ENCODE measurements at regions not wholly inside any gene's neighbourhood (a gene's known extent, or its start where the extent isn't known, plus 50 kb on each side); places are given as distances from the start of the nearest gene placed in this dataset.

DNA sequence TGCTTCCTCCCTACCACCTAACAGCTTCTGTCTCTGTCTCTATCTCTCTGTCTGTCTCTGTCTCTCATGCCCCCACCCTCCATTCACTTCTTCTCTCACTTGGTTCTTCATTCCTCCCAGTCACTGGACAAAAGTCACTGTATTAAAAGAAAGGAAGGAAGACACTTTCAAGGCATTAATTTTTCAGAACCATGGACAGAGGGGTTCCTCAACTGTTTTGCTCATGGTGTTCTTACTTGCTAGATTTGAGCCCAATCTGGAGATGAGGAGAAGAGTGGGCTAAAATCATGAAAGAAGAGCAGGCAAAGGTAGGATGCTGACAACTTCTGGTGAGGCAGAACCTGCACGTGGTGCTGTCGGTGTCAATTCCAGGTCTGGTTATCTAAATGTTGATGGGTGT is 116.7 kb upstream of the LARGE1 start:
- no peak for TF ChIP-seq EZH2phosphoT487 (IDR thresholded peaks at IDR 0.05; ENCODE audit: insufficient read depth, low read depth)
- TF ChIP-seq EZH2 (IDR thresholded peaks at IDR 0.05; ENCODE audit: insufficient read depth, poor library complexity, severe bottlenecking), result no peak
- Histone ChIP-seq H3K4me1 (ENCODE audit: insufficient read depth) (no peaks in the 10 kb centered on the region), H3K79me2 (ENCODE audit: insufficient read depth) (no peaks in the 10 kb centered on the region), H2AFZ (no peak overlapping the region), H3K9me3 (ENCODE audit: low read depth) (no peaks in the 10 kb centered on the region), H3K4me3 (no peak overlapping the region), H3K9me2 (ENCODE audit: insufficient read depth) (no peaks in the 10 kb centered on the region), H3K27me3 (replicated peaks; ENCODE audit: insufficient read depth) (no peaks in the 10 kb centered on the region), H3F3A (ENCODE audit: insufficient read depth) (no peaks in the 10 kb centered on the region), H3K27ac (no peak overlapping the region), H3K4me2 (ENCODE audit: unreplicated experiment) (no peak overlapping the region), H4K20me1 (ENCODE audit: insufficient read depth) (no peaks in the 10 kb centered on the region), H3K9ac (no peak overlapping the region), H3K36me3 (ENCODE audit: low read depth) (no peaks in the 10 kb centered on the region)
- 58 to 60% methylated on average over 2 of the region's 2 CpGs for WGBS, 2 experiments (ENCODE audit: low coverage in 1 of 2, low lambda C conversion rate in 2 of 2, missing lambda C conversion rate in 2 of 2)
- in situ Hi-C loops (cut with MboI), result no loop called here
- DNase-seq, result no peak

DNA sequence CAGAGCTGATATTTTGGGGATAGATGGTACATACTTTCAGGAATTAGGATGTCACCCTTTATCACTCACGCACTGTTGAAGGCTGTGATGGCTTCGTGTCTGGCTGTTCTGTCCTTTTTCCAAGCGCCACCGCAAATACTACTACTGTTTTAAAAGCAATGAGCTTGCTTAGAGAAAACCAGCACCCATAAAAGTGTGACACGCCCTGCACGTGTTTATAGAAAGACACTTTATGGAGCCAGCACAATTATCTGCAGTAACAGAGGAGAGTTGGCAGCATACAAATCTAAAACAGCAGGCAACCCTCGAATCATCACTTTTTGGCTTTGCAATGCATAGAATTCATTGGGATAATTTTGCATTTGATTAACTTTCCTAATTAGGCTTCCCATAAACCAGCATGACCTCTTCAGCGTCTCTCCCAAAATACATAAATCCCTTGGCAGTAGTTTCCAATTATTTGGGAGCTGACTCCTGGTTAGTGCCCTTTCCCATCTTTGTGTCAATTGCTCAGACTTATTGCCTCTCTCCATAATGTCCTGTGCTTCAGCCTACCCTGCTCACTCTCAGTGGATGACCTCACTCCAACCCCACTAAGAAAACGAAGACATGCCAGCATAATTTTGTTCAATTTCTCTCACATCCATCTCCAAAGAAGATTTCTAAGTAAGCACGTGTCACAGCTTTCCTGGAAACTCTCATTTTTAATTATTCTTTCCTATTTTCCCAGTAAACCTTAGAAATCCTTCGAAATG is 118.7 kb upstream of the LARGE1 start:
- Histone ChIP-seq H3K9me2 (ENCODE audit: insufficient read depth) (no peaks in the 10 kb centered on the region), H3K4me3 (no peak overlapping the region), H3K36me3 (ENCODE audit: low read depth) (no peaks in the 10 kb centered on the region), H2AFZ (no peak overlapping the region), H3K27ac (no peak overlapping the region), H3K4me1 (ENCODE audit: insufficient read depth) (no peaks in the 10 kb centered on the region), H3K9ac (no peak overlapping the region), H3K27me3 (replicated peaks; ENCODE audit: insufficient read depth) (no peaks in the 10 kb centered on the region), H4K20me1 (ENCODE audit: insufficient read depth) (no peaks in the 10 kb centered on the region), H3F3A (ENCODE audit: insufficient read depth) (no peaks in the 10 kb centered on the region), H3K9me3 (ENCODE audit: low read depth) (no peaks in the 10 kb centered on the region), H3K79me2 (ENCODE audit: insufficient read depth) (no peaks in the 10 kb centered on the region), H3K4me2 (ENCODE audit: unreplicated experiment) (no peak overlapping the region)
- 22 to 26% methylated on average over 11 of the region's 11 CpGs for WGBS, 2 experiments (ENCODE audit: low coverage in 1 of 2, low lambda C conversion rate in 2 of 2, missing lambda C conversion rate in 2 of 2)
- no peak for TF ChIP-seq EZH2 (IDR thresholded peaks at IDR 0.05; ENCODE audit: insufficient read depth, poor library complexity, severe bottlenecking)
- no peak for TF ChIP-seq EZH2phosphoT487 (IDR thresholded peaks at IDR 0.05; ENCODE audit: insufficient read depth, low read depth)
- no peak for DNase-seq
- in situ Hi-C loops (cut with MboI), result no loop called here

DNA sequence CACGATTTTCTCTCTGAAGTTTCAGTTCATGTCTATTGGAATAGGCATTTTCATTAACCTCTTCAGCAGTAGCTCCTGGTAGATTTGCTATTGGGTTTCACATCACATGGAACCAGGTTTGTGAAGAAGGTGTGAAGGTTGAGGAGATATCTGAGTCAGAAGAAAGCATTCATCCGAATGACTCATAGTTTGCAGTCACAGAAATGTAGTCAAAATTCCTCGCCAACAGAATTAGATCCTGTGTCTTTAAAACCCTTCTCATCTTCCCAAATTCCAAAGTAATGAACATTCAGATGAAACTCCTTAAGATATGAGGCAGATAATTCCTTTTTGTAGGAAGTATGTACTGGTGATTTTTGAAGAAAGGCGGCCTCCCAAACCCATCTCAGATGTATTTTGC is 125.0 kb upstream of the LARGE1 start:
- Histone ChIP-seq H3K4me2 (ENCODE audit: unreplicated experiment) (no peak overlapping the region), H3K9me3 (ENCODE audit: low read depth) (no peaks in the 10 kb centered on the region), H3K27me3 (replicated peaks; ENCODE audit: insufficient read depth) (no peaks in the 10 kb centered on the region), H3K36me3 (ENCODE audit: low read depth) (no peaks in the 10 kb centered on the region), H3K4me3 (no peak overlapping the region), H3K79me2 (ENCODE audit: insufficient read depth) (no peaks in the 10 kb centered on the region), H3K4me1 (ENCODE audit: insufficient read depth) (no peaks in the 10 kb centered on the region), H3K9ac (no peak overlapping the region), H4K20me1 (ENCODE audit: insufficient read depth) (no peaks in the 10 kb centered on the region), H3F3A (ENCODE audit: insufficient read depth) (no peaks in the 10 kb centered on the region), H3K9me2 (ENCODE audit: insufficient read depth) (no peaks in the 10 kb centered on the region), H2AFZ (no peak overlapping the region), H3K27ac (no peak overlapping the region)
- no peak for DNase-seq
- in situ Hi-C loops (cut with MboI), result no loop called here
- 22 to 28% methylated on average over 4 of the region's 4 CpGs for WGBS, 2 experiments (ENCODE audit: low coverage in 1 of 2, low lambda C conversion rate in 2 of 2, missing lambda C conversion rate in 2 of 2)
- no peak for TF ChIP-seq EZH2phosphoT487 (IDR thresholded peaks at IDR 0.05; ENCODE audit: insufficient read depth, low read depth)
- no peak for TF ChIP-seq EZH2 (IDR thresholded peaks at IDR 0.05; ENCODE audit: insufficient read depth, poor library complexity, severe bottlenecking)

DNA sequence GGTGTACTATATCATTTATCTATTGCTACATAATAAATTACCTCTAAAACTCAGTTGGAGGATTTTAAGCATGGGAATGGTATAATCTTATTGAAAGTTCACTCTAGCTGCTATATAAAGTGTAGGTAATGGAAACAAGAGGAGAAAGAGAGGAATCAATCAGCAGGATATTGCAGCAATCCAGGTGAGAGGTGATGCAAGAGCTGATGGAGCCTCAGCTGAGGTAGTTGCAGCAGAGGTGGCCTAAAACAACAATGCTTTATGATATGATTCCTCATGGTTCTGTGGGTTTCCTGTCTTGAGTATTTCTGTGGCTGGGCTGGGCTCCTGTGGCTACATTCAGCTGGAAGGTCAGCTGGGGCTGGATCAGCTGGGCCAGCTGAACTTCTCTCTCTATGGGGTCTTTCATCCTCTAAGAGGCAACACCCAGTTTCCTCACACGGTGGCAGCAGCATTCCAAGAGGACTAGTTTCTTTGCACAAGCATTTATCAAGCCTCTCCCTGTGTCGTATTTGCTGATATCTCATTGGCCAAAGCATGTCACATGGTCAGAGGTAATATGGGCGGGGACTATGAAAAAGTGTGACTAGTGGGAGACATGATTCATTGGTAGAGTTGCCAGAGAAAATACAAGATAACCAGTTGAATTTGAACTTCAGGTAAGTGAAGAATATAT is 135.4 kb upstream of the LARGE1 start:
- Histone ChIP-seq H3K4me2 (ENCODE audit: unreplicated experiment) (no peak overlapping the region), H3F3A (ENCODE audit: insufficient read depth) (no peaks in the 10 kb centered on the region)
- WGBS, 2 experiments (ENCODE audit: low coverage in 1 of 2, low lambda C conversion rate in 2 of 2, missing lambda C conversion rate in 2 of 2), result 3 to 7% methylated on average over 3 of the region's 3 CpGs

More for the DNA sequence above, 135.4 kb upstream of the LARGE1 start:
- no peak overlapping the region for H3K27ac ChIP-seq
- H2AFZ ChIP-seq, result no peak overlapping the region
- no peak overlapping the region for H3K9ac ChIP-seq
- H3K36me3 ChIP-seq (ENCODE audit: low read depth), result no peaks in the 10 kb centered on the region
- no peaks in the 10 kb centered on the region for H4K20me1 ChIP-seq (ENCODE audit: insufficient read depth)
- no peaks in the 10 kb centered on the region for H3K27me3 ChIP-seq (replicated peaks; ENCODE audit: insufficient read depth)
- H3K9me3 ChIP-seq (ENCODE audit: low read depth), result no peaks in the 10 kb centered on the region
- TF ChIP-seq EZH2phosphoT487 (IDR thresholded peaks at IDR 0.05; ENCODE audit: insufficient read depth, low read depth) (no peak), EZH2 (IDR thresholded peaks at IDR 0.05; ENCODE audit: insufficient read depth, poor library complexity, severe bottlenecking) (no peak)
- H3K79me2 ChIP-seq (ENCODE audit: insufficient read depth), result no peaks in the 10 kb centered on the region
- no peak for DNase-seq
- no peak overlapping the region for H3K4me3 ChIP-seq
- no peaks in the 10 kb centered on the region for H3K4me1 ChIP-seq (ENCODE audit: insufficient read depth)
- no peaks in the 10 kb centered on the region for H3K9me2 ChIP-seq (ENCODE audit: insufficient read depth)
- in situ Hi-C loops (cut with MboI), result no loop called here

All from GM23248 (cell line).